NCI-H2081 treated with DMSO at 0.1 percent for 48 hours (cell line): ENCODE measurements at regions not wholly inside any gene's neighbourhood (a gene's known extent, or its start where the extent isn't known, plus 50 kb on each side); places are given as distances from the start of the nearest gene placed in this dataset.

Experiments used
- DNase-seq: peaks from one replicate; lab custom pipeline; 2025; lab: John Stamatoyannopoulos, UW

DNA sequence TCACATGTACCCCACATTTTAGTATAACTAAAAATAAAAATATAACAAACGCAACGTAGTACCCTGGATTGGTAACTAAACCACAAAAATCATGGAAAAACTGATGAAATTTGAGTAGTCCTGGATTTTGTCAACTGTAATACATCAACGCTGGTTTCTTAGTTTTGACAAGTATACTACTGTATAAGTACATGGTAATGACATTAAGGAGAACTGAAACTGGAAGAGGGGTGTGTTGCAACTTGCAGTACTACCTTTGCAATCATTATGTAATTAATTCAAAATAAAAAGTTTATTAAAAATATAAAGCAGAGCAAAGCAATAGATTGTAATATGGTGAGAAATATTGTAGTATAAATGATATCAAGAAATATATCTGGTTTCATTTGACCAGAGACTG is 1158.0 kb upstream of the SPRY2 start:
- DNase-seq = no peak

DNA sequence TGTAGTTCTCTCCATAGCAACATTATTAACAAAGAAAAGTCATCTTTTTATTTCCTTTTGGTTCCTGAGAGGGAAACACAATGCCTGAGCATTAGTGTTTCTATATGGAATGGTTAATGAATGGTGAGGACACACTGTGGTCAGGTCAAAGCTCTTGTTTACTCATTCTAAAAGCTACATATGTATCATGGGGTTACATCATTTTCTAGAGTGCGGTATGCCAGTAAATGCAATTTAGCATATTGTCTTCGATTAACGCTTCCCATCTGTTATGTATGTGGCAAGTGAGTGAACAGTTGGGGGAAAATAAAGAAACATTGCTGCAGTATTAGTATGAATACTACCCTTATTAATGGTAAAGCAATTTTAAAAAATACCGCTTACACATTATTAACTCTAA is 1152.2 kb upstream of the SPRY2 start:
- no peak for DNase-seq

DNA sequence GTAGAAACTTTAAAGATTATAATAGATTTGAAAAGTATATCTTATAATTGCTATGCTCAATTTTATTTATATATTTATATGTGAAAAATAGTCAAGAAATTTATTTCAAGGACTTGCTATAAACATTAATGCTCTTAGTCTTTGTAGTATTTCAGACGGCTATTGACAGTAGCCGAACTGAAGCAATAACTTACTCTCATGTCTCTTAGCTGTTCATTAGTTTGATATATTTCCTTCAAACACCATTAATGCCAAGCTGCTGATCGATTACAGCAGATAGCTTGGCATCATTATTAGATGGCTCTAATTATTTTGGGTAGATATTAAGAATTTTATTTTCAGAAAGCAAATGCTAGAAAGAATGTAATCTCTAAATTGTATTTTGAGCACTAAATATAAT is 1151.5 kb upstream of the SPRY2 start:
- no peak for DNase-seq

DNA sequence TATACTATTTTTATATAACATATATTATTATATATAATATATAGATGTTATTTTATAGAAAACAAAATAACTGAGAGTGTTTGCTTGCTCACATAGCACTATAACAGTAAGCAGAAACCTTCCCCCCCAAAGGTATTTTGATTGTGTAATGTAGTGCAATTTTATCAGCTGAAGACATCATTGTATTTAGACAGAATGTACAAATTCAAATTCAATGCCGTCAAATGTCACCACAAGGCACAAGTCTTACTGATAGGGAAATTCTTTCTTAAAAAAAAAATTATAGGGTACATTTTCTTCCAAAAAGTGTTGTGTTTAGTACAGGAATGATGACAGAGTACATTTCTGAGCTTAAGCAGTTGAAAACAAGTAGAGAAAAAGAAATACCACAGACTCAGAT is 1147.1 kb upstream of the SPRY2 start:
- DNase-seq = no peak

DNA sequence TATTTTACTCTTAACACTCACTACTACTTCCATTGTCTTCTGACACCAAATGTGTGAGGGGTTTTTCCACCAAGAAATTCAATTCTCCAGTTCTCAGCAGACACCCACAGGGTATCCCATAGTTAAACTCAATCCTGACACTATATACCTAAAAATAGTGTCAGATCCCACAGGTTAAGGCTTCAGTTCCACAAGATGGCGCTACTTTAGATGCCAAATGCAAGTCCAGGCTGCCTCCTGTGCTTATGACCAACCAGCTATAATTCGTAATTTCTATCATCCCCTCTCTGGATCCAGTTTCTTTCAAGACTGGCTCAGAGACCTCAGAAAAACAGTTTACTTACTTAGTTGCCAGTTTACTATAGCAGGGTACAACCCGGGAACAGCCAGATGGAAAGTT is 1146.2 kb upstream of the SPRY2 start:
- DNase-seq = no peak

DNA sequence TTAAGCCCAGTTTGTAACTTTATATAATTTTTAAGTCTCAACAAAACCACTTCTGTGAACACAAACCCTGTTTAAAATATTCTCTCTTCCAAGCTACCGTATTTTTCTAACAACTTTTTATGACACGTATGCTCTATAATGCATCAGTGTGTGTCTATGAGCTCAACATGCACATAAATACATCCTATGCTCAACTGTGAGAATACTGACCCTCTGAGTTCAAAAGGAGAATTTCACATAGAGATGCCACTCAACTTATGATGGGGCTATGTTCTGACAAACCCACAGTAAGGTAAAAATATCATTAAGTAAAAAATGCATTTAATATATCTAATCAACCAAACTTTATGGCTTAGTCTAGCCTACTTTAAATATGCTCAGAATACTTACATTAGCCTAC is 1139.7 kb upstream of the SPRY2 start:
- DNase-seq = no peak

DNA sequence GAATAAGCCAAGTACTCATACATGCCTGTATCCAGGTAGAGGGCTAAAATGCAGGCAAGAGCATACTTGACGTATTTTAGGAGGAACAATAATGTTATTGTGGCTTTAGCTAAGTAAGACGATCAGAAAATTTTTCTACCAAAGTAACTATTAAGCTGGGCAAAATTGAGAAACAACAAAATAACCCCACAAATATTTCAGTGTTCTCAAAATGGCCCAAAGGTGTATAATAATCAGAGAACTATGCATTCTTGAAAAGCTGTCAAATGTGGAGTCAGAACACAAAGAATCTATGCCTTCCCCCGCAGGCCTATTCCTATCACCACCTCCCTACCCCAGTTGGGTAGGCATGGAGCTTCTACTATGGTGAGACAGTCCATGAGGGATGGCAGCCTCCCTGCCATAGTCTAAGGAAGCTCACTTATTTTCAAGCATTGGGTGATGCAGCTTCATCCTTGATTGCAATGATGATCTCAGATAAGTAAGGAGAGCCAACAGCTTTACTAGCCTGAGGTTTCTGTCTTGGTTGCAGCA is 1132.5 kb upstream of the SPRY2 start:
- DNase-seq = no peak

DNA sequence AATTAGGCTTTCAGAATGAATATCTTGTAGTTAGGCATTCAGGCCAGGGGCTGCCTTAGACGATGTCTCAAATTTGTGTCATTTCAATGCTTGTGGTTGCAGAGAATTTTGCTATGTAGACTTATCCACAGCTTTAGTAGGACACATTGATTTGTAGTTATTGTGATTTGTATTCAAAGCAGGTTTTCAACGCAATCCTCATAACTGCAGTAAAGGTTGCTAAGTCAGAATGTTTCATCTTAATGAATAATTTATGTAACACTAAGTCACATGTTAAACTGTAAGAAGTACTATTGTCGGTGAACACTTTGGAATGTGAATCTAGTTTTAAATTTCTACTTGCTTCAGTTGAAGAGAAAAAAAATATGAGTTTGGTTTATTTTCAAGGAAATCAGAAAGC is 1117.2 kb upstream of the SPRY2 start:
- no peak for DNase-seq

DNA sequence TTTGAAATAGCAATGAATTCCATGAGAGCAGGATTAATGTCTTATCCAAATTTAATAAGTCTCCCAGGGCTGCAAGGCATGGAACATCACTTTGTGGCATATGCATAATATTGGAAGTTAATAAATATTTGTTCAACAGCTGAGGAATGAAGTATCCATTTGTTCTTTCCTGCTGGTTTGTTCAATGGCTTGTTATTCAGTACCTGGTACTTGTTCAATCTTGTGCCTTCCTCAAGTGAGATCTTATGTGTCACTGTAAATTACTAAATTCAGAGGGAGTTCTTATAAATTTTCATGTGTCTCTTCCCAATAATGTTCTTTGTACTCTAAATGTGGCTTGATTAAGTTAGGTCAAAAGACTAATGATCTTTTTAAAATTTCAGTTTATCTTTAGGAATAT is 1105.5 kb upstream of the SPRY2 start:
- DNase-seq = no peak

DNA sequence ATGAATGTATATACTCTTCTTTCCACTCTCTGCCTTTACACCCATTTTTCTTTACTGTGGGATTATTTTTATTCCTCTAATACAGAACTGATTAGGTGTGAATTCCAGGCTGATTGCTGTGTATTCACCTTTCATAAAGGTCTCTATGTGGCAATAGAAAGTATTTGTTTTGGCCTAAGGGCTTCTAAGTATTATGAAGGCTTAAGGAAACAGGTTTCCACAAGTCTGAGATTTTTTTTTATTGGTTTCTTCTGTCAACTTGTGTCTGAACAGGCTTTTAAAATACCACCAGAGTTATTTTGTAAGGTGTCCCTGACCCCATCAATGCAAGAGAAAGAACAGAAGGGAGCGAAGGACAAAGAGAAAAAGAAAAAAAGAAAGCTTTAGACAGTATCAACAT is 1102.0 kb upstream of the SPRY2 start:
- no peak for DNase-seq

DNA sequence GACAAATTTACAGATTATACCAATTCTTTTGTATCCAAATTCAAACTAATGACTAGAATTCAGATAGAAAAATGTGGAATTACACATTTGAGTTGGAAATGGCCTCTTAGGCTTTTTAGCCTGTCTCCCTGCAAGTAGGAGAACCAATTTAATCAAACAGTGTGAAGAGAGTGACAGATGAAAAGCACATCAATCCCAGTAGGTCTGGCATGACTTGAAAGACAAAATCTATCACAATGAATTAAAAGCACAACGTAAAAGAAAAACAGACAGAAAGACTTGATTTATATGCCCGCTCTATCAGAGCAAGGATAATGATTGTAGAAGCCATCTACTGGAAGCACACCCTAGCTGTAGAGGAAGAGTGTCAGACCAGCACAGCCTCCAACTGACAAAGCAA is 1084.4 kb upstream of the SPRY2 start:
- DNase-seq = no peak

DNA sequence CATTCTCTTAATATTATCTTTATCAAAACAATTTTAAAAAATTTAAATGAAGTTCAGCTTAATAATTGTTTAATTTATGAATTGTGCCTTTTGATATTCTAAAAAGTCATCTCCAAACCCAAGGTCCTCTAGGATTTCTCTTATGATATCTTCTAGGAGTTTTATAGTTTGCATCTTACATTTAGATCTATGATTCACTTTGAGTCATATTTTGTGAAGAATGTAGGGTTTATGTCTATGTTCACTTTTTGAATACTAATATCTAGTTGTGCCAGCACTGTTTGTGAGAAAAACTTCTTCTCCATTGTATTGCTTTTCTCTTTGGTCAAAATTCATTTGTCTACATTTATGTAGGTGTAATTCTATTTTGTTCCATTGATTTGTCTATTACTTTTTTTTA is 1068.4 kb upstream of the SPRY2 start:
- no peak for DNase-seq

DNA sequence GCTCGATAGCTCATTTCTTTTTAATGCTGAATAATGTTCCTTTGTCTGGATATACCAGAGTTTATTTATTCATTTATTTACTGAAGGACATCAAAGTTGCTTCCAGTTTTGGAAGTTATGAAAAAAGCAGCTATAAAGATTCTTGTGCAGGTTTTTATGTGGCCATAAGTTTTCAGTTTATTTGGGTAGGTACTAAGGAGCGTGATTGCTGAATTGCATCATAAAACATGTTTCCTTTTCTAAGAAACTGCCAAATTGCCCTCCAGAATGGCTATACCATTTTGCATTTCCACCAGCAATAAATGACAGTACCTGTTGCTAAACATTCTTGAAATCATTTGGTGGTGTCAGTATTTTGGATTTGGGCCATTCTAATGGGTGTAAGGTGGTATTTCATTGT is 1067.7 kb upstream of the SPRY2 start:
- DNase-seq = no peak

DNA sequence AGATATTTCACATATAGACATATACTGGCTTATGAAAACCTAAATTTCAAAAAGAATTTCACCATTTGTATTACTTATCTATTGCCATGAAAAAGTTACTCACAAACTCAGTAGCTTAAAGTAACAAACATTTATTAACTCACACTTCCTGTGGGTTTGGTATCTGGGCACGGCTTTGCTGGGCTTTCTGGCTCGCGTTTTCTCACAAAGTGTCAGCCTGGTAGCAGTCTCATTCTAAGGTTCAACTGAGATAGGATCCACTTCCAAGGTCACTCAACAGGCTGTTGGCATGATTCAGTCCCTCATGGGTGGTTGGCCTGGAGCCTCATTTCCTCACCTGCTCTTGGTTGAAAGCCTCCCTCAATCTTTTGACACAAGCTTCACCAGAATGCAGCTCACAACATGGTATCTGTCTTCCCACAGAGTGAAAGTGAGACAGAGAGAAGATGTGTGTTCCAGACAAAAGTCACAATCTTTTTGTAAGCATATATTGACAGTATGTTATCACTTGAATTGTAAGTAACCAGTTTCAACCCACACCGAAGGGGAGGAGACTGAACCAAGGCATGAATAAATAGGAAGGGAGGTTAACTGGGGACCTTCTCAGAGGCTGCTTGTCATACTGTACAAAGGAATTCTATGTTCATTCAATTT is 1065.8 kb upstream of the SPRY2 start:
- no peak for DNase-seq

DNA sequence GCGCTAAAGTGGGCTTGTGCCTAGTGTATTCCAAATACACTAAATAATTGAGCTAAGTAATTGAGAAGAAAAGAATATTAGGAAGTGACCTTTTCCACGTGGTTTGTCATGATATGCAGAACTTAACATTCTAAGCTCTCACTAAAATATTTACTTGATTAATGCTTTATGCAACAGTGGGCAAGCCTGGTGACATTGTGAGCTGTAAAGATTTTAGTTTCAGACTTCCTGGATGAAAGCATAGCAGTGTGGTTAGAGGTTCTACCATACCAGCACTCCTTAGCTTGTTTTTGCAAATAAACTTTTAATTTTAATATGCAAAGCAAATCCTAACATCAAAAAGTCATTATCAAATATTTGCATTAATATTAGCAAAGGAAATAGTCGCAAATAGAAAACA is 1065.1 kb upstream of the SPRY2 start:
- DNase-seq = no peak

DNA sequence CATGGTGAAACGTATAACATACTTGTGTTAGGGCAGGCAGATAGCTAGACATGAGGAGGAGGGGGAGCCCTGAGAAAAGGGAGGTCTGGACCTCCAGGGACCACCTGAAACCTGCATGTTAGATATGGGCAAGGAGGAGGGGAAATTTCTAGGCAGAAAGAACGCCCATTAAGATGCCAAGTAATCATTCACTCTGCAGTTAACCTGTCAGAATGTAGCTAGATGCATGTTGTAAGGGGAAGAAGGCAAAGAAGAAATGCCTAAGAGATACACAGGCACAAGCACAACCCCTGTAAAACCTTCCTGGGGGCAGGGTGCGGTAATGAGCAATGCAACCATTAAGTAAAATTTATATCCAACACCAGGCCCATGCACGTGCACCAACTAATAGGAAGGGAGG is 1055.3 kb upstream of the SPRY2 start:
- DNase-seq = no peak

DNA sequence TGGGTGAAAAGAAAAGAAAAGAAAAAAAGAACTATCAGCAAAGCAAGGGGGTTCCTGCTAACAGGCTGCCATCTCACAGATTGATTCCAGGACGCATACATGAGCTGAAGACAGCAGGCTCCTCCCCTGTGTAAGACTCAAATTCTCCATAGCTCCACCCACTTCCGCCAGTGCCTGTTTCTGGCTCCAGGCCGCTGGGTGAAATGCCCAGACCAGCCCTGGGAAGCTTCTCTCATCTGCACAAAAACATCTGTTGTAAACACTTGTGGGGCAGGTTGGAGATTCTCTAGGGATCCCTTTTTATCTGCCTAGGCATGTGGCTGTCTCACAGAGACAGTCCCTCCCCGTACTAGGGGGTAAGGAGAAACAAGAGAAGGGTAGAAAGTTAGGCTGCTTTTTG is 1054.4 kb upstream of the SPRY2 start:
- no peak for DNase-seq

DNA sequence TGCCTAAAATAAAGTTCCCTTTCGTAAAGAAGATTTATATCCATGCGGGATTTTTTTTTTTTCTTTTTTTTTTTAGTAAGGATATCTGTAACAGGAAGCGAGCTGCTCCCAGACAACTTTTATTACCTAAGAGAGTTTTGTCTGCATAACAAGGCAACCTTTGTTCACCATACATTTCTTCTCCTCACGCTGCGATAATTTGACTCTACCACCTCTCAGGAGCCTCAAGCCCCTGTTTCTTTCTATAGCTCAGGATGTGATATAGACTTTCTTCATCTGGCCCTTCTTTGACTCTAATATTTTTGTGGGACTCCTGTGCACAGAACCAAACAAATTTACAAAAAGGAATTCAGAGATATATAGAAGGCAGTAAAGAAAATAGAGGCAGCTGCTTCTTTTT is 1053.7 kb upstream of the SPRY2 start:
- DNase-seq = no peak

DNA sequence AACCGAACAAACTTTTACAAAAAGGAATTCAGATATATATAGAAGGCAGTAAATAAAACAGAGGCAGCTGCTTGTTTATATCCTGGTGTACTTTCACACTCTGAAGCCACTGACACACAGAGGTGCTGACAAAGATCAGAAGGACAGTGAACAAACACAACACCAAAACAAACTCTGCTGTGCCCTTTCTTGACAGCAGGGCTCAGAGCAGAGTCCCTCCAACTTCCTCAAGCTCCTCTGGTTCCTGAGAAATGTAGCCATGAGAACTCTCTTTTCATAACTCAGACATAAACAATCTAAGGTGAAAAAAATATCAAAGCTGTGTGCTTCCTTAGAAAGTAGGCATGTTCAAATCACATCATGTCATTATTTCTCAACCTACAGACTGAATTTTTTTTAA is 1052.8 kb upstream of the SPRY2 start:
- no peak for DNase-seq

DNA sequence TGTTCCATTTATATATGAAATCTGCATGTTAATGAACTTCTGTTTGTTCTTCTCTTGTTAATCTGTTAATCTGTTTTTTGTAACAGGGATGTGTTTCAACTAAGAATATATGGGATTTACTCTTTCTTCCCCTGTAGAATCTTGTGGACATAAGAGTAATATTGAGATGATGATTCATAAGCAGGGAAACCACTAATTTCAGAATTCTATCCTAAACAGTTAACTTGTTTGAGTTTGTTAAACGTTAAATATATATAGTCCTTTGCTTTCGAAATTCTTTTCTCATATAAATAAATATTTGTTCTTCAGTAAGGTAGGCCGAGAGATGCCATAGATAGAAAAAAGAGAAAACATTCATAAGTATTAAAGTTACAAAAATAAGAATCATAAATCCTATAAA is 1052.2 kb upstream of the SPRY2 start:
- no peak for DNase-seq

DNA sequence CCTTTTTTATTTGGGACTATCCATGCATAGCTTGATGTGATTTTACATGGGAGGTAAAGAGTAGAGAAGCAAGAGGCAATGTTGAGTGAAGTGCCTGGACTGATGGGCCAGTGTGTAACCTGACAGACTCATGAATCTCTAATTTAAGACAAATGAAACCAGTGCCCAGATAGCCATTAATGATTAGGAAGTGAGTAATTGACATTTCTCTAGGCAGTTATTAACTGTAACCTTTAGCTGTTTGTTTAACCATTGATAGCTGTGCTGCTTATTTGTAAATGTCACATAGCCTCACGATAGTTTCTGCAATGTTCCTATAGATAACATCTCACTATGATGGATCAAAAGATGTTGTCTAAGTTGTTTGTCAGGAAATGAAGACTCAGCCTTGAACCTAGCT is 1047.5 kb upstream of the SPRY2 start:
- DNase-seq = no peak

DNA sequence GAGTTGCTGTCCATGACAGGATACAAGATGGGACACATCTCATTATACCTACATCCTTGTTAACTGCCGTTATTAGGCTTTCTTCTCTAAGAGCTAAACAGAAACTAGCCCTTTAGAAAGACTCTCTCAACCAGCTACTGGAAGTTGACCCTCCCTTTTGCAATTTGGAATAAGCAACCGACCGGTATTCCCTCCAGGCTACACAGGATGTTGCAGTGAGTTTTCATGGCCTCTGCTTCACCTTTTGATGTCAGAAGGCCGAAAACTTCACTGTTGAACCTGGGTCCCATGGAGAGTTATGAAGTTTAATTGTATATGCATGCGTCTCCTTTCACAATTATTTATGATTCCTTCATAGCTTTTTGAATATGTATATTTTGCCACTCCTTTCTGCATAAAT is 1042.5 kb upstream of the SPRY2 start:
- DNase-seq = no peak

DNA sequence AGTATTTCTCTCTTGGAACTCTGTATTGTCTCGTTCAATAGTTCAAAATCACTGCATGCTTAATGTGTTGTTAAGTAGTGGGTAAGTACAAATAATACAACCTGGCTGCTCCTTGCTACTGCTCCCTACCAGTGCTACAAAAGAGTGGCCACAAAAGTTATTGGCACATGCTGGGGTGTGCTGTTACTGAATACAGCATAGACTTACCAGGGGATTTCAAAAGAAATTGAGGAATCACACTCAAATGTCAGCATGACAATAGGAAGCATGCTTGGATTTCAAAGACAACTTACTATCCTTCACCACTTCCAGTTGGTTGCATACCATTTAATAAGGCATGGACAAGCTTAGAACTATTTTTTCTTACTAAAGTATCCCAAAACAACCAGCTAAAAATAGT is 1041.3 kb upstream of the SPRY2 start:
- DNase-seq = no peak

DNA sequence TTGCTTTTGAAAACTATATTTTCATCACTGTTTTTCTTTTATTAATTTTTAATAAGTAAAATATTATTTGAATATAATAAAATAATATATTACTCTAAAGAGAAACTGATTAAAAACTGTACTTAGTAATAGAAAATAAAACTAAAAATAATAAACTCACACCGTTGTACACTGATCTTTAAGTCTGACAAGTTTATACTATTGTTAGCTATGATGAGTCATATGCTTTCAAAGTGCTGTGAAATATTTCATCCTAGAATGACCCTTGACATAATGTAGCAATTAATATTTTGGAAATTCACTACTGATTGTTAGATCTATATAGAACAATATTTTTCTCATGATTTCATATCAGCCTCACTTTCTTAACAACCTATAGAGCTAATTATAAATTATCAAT is 1040.6 kb upstream of the SPRY2 start:
- DNase-seq = no peak

DNA sequence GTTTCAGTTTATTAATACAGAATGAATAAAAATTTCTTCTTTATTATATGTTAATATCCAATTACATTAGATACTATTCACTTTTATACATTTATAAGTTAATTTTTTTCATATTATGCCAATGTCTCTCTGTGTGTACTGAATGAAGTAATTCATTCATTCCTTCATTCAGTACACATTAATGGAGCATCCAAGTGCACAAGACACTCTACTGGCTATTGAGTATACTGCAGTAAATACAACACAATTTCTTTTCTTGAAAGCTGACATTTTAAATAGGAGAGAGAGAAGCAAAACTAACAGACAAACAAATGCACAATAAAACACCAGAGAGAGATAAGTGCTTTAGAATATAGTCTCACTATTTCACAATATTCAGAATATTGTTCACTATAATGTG is 1038.3 kb upstream of the SPRY2 start:
- no peak for DNase-seq
